ENCODE measurements at regions not wholly inside any gene's neighbourhood (a gene's known extent, or its start where the extent isn't known, plus 50 kb on each side); places are given as distances from the start of the nearest gene placed in this dataset.
"Not testable (repeated sequence)": the region's sequence is repeated elsewhere in the genome, so short reads cannot be mapped to it uniquely, and the experiment has no call there.

- no peak for DNase-seq
Measured at GRCh38 chr16:85524630-85525419, 88.3 kb upstream of the GSE1 start.

- no peak for DNase-seq
Measured at GRCh38 chr16:85525420-85526184, 87.5 kb upstream of the GSE1 start.

GRCh38 chr16:85526185-85526974 is 86.7 kb upstream of the GSE1 start:
- DNase-seq = no peak

GRCh38 chr16:85527042-85527766 is 85.9 kb upstream of the GSE1 start:
- DNase-seq = no peak

GRCh38 chr16:85527767-85528297 is 85.3 kb upstream of the GSE1 start:
- no peak for DNase-seq

GRCh38 chr16:85528528-85529387 is 84.4 kb upstream of the GSE1 start:
- peak; percentile 34 for DNase-seq

GRCh38 chr16:85529489-85530369 is 83.4 kb upstream of the GSE1 start:
- DNase-seq = no peak

GRCh38 chr16:85530370-85530739 is 82.8 kb upstream of the GSE1 start:
- DNase-seq = no peak

- DNase-seq = no peak
Measured at GRCh38 chr16:85531516-85531915, 81.6 kb upstream of the GSE1 start.

- no peak for DNase-seq
Measured at GRCh38 chr16:85532147-85532546, 81.0 kb upstream of the GSE1 start.

- DNase-seq = not testable (repeated sequence)
Measured at GRCh38 chr16:85533593-85533992, 79.5 kb upstream of the GSE1 start.

- no peak for DNase-seq
Measured at GRCh38 chr16:85534536-85535351, 78.4 kb upstream of the GSE1 start.

GRCh38 chr16:85535352-85536072 is 77.6 kb upstream of the GSE1 start:
- no peak for DNase-seq

- no peak for DNase-seq
Measured at GRCh38 chr16:85536073-85536410, 77.1 kb upstream of the GSE1 start.

- no peak for DNase-seq
Measured at GRCh38 chr16:85536411-85537330, 76.5 kb upstream of the GSE1 start.

GRCh38 chr16:85537331-85537788 is 75.8 kb upstream of the GSE1 start:
- DNase-seq = no peak

- DNase-seq = no peak
Measured at GRCh38 chr16:85537795-85538401, 75.2 kb upstream of the GSE1 start.
